ENCODE measurements at regions not wholly inside any gene's neighbourhood (a gene's known extent, or its start where the extent isn't known, plus 50 kb on each side); places are given as distances from the start of the nearest gene placed in this dataset.
A peak's percentile ranks its signal among the peaks of the same experiment; 100 is the strongest.
"Not testable (repeated sequence)": the region's sequence is repeated elsewhere in the genome, so short reads cannot be mapped to it uniquely, and the experiment has no call there.

DNA sequence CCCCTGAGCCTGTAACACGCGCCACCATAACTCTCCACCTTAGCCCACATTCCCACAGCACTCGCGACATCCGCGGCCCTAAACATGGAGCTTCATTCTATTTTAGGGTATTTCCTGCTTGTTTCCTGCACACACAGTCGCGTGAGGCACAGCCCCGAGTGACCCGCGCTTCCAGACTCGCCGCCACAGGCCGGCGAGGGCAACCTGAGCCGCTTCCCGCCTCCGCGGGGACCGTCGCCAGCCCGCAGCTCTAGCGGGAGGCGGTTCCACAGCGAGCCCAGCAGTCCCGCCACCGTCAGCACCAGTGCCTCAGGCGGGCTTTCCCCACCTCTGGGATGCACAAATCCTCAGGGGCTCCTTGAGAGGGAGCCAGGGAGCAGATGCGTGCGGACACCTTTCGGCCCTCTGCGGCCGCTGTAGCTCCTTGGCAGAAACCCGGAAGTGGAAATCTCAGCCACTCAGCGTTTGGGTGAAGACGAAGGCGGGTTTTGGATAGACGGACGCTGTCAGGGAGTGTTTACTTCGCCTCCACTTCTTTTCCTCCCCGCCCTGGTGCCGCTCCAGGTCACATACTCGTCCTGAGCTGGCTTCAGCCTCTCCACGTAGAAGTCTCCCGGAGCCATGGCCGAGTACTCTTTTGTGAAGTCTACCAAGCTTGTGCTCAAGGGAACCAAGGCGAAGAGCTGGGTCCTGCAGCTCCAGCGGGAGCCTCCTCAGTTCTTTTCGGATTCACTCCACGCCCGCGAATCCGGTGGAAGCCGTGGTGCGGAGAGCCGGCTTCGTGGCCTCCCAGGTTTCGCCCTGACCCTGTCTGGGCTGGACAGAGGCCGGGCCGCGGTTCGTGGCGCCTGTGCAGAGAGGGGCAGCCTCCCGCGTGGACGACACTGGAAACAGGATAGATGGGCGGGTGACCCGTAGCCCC, 2177.4 kb upstream of the DEFB115 start:
- H3K9me3 ChIP-seq = peaks cover 0 to 13% (median 0%) of the 10 kb centered on the region in 3 donors
- H3K27me3 ChIP-seq = no peaks in the 10 kb centered on the region
- no peaks in the 10 kb centered on the region for H3K36me3 ChIP-seq
- H3K4me3 ChIP-seq = peak overlapping the region in 2 of 4 donors; percentile 6 to 62
- 52 to 58% methylated on average over 26 to 27 of the region's 68 CpGs for WGBS, 2 donors
- intact Hi-C loops (cut with DNase I) = no loop called here
- H3K27ac ChIP-seq = peak overlapping the region in 1 of 4 donors; percentile 73
- no peak for DNase-seq
- H3K4me1 ChIP-seq = no peaks in the 10 kb centered on the region
- TF ChIP-seq CTCF (IDR thresholded peaks at IDR 0.05) (no peak), POLR2A (IDR thresholded peaks at IDR 0.05) (no peak)

GRCh38 chr20:29081712-29082111, 2175.8 kb upstream of the DEFB115 start:
- H3K4me1 ChIP-seq; H3K27me3 ChIP-seq; H3K4me3 ChIP-seq; H3K9me3 ChIP-seq; DNase-seq; H3K27ac ChIP-seq; intact Hi-C loops (cut with DNase I); H3K36me3 ChIP-seq: not testable (repeated sequence)
- WGBS, 2 donors = 0% methylated on average over 1 of the region's 1 CpG

GRCh38 chr20:29085625-29086024, 2171.8 kb upstream of the DEFB115 start:
- TF ChIP-seq POLR2A (IDR thresholded peaks at IDR 0.05) (no peak), CTCF (IDR thresholded peaks at IDR 0.05) (no peak)
- Histone ChIP-seq H3K27ac (no peak overlapping the region), H3K36me3 (no peaks in the 10 kb centered on the region), H3K27me3 (no peaks in the 10 kb centered on the region), H3K4me3 (no peak overlapping the region), H3K4me1 (no peaks in the 10 kb centered on the region), H3K9me3 (peaks cover 0 to 4% (median 0%) of the 10 kb centered on the region in 3 donors)
- intact Hi-C loops (cut with DNase I) = no loop called here
- 9 to 12% methylated on average over 1 of the region's 1 CpG for WGBS, 2 donors
- no peak for DNase-seq

GRCh38 chr20:29086145-29086718, 2171.2 kb upstream of the DEFB115 start:
- WGBS, 2 donors = 79 to 81% methylated on average over 9 to 10 of the region's 11 CpGs
- DNase-seq; intact Hi-C loops (cut with DNase I); H3K27me3 ChIP-seq; H3K36me3 ChIP-seq; H3K4me1 ChIP-seq; H3K4me3 ChIP-seq; H3K27ac ChIP-seq; H3K9me3 ChIP-seq: not testable (repeated sequence)

GRCh38 chr20:29086938-29087337, 2170.5 kb upstream of the DEFB115 start:
- Histone ChIP-seq H3K4me1 (no peaks in the 10 kb centered on the region), H3K36me3 (no peaks in the 10 kb centered on the region), H3K4me3 (no peak overlapping the region), H3K27me3 (no peaks in the 10 kb centered on the region), H3K9me3 (no peaks in the 10 kb centered on the region), H3K27ac (no peak overlapping the region)
- no peak for TF ChIP-seq POLR2A (IDR thresholded peaks at IDR 0.05)
- no peak for TF ChIP-seq CTCF (IDR thresholded peaks at IDR 0.05)
- DNase-seq = no peak
- intact Hi-C loops (cut with DNase I) = no loop called here
- 77 to 88% methylated on average over 2 of the region's 2 CpGs for WGBS, 2 donors

DNA sequence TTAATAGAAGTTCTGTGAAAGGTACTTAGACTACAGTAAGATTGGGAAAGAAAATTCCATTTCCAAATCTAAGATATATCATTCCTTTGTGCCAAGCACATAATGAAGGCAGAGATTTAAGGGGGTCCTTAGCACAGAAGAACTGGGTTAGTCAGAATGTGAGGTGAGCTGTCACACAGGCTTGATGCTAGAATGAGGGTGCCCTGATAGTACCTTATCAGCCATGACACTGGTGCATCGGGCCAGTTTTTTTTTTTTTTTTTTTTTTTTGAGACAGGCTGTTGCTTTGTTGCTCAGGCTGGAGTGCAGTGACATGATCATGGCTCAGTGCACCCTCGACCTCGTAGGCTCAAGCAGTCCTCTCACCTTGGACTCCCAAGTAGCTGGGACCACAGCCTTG, 2169.6 kb upstream of the DEFB115 start:
- H3K27ac ChIP-seq; H3K36me3 ChIP-seq; H3K27me3 ChIP-seq; H3K4me1 ChIP-seq; H3K9me3 ChIP-seq; intact Hi-C loops (cut with DNase I); DNase-seq; H3K4me3 ChIP-seq: not testable (repeated sequence)
- WGBS, 2 donors = 49 to 80% methylated on average over 3 of the region's 3 CpGs

DNA sequence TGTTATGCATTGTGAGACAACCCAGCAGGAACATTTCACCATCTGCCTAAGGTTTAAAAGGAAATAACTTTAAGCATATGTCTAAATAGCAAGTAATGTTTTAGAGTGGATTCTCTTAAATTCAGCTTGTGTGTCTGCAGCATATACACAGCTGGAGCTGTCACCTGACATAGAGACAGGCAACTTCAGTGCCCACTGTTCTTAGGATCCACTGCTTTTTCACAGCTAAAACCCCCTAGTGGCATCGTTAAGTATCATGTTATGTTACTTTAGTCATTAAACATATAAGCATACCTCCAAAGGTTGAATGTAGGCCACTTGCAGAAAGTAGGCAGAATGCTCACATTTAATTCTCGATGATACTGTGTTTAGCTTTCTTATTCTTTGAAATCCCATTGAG, 2169.0 kb upstream of the DEFB115 start:
- H3K4me1 ChIP-seq; intact Hi-C loops (cut with DNase I): not testable (repeated sequence)
- 41 to 48% methylated on average over 2 of the region's 2 CpGs for WGBS, 2 donors

GRCh38 chr20:29089409-29089808, 2168.1 kb upstream of the DEFB115 start:
- H3K4me3 ChIP-seq; H3K4me1 ChIP-seq; H3K27ac ChIP-seq; H3K9me3 ChIP-seq; H3K36me3 ChIP-seq; H3K27me3 ChIP-seq; intact Hi-C loops (cut with DNase I); DNase-seq: not testable (repeated sequence)
- WGBS, 2 donors = 38 to 39% methylated on average over 3 of the region's 3 CpGs

More for the DNA sequence above, 2169.0 kb upstream of the DEFB115 start:
- not testable (repeated sequence) for H3K27ac ChIP-seq, H3K9me3 ChIP-seq, DNase-seq, H3K27me3 ChIP-seq, H3K36me3 ChIP-seq, H3K4me3 ChIP-seq

GRCh38 chr20:29093958-29094357, 2163.5 kb upstream of the DEFB115 start:
- H3K27me3 ChIP-seq; H3K36me3 ChIP-seq; H3K27ac ChIP-seq; H3K4me1 ChIP-seq; intact Hi-C loops (cut with DNase I); DNase-seq; H3K4me3 ChIP-seq; H3K9me3 ChIP-seq: not testable (repeated sequence)

DNA sequence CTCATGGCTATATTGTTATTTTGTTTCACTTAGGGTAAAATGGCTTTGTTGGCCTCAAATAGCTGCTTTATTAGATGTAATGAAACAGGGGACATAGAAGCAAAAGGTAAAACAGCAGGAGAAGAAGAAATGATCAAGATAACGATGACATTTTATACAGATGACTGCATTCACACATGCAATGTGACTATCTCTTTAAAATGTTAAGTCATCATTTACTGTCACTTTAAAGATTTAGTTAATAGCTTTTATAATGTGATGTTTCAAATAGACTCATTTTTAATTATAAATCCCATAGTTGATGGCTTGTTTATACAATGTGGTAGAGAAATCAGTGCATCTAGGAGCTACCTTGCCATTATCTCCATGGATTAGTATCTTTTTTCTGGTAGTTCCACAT, 2160.8 kb upstream of the DEFB115 start:
- 35 to 41% methylated on average over 1 of the region's 1 CpG for WGBS, 2 donors
- not testable (repeated sequence) for H3K36me3 ChIP-seq, H3K9me3 ChIP-seq

More for the DNA sequence above, 2160.8 kb upstream of the DEFB115 start:
- intact Hi-C loops (cut with DNase I); H3K27me3 ChIP-seq; H3K4me1 ChIP-seq; H3K4me3 ChIP-seq; H3K27ac ChIP-seq; DNase-seq: not testable (repeated sequence)

Data from esophagus squamous epithelium (tissue), 5 donors.